Right ventricle myocardium superior (tissue), 1 donor: ENCODE measurements at regions not wholly inside any gene's neighbourhood (a gene's known extent, or its start where the extent isn't known, plus 50 kb on each side); places are given as distances from the start of the nearest gene placed in this dataset.

Source experiments
- ATAC-seq: fragments of 200-7000 bp; cut with Tn5 transposase; one replicate; pipeline ENCODE4 v1.9.1; 2020; ENCODE audit warnings: mild to moderate bottlenecking; ENCODE audit not compliant: poor library complexity
- DNase-seq: peaks from one replicate; pipeline ENCODE4 v3.0.0-alpha.2; 2020
- intact Hi-C: fragments of 100-400 bp; cut with DNase I; formaldehyde crosslinking; loops from one replicate; pipeline ENCODE4 v1.11.2; 2022
- donor health status: DM: no; HTN: yes; CAD: no; lungs with severe emphysema.

DNA sequence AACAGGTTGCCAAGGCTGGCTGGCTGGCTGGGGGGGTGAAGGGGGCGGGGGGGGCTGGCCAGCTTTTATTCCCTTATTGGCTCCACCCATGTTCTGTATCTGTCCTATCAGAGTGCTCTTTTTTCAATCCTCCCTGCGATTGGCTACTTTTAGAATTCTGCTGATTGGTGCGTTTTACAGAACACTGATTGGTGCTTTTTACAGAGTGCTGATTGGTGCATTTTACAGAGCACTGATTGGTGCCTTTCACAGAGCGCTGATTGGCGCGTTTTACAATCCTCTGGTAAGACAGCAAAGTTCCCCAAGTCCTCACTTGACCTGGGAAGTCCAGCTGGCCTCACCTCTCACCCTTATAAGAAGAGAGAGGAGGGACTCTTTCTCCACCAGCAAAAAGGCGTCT is 175.9 kb downstream of the ERCC6L2 start:
- DNase-seq (no peak), ATAC-seq (no peak)
- intact Hi-C loops: no loop called here

DNA sequence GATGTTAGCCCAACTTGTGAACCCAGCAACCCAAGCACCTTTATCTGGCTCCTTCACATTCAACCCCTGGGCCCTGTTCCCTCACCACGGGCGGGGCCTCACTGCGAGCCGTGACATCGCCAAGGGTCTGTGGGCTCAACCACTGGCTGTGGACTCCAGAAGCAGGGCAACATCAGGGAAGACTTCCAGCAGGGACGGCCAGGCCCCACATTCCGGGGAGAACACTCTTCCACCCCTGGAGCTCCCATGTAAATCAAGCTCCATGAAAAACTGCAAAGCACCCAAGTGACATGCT is 175.3 kb downstream of the ERCC6L2 start:
- intact Hi-C loops: no loop called here
- DNase-seq (no peak), ATAC-seq (no peak)

DNA sequence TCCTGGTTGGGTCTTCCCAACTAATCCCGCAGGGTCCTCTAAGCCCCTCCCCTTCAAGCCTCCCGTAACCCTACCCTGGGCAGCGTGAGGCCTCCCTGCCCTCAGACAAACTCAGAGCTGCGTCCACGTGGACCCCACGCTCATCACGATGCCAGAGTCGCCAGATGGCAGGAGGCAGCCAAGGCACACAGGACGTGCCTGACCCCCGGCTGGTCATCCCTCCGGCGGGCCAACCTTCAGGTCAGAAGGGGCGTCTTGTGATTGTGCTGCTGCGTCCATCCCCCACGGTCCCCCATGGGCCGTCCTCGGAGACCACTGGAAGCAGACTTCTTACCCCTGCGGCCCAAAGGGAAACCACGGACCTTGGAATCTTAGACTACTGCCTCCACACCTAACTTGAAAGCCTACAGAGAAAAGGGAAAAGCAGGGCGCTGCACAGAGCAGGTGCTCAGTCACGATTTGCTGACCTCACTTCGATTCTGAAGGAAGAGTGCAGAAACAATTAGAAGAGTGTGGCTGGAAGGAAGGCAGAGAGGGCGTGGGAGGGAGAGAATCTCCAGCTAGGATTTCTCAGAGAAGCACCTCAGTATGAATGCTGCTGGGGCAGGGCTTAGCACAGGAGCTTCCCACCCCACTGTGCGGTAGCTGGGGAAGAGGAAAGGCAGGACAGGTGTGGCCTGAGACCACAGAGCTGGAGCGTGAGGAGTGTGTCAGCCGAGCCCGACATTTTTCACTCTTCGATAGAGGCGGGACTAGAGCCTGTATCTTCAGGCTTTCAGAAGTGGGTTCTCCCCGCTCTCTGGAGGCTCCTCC is 174.8 kb downstream of the ERCC6L2 start:
- ATAC-seq (no peak), DNase-seq (no peak)
- intact Hi-C loops: no loop called here

DNA sequence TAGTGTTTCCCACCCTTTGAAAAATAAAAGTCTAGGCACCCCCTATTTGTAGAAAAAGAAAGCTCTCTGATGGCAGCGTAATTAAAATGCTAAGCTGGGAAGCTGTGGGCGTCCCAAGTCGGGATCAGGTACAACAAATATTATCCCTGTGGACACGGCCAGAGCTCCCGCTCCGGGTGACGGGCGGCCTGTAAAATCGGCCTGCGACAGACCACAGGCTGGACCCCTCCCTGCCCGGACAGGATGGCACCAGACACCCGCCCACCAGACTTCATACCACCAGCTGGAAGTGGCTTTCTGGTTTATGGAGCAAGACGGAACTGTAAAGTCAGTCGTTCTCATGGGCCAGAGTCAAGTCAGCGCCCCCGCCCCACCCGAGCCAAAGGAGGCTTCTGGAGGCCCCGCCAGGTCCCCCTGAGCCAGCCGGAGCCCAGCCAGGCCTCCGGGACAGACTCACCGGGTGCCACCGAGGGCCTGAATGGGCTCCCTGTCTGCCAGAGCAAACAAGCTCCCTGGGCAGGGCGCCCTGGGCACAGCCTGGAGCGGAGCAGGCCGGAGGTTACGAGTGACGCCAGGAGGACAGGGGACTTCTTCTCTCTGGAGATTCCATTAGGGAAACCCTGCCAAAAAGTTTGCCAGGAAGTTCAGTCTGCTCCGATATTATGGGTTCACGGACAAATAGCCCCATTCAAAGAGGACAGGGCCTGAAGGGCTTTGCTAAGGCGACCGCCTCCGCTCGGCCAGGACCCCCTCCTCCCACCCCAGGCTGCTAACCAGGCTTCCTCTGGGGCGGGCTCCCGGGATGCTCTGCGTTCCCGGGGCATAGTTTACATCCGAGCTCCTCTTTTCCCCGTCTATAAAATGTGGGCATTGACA is 173.7 kb downstream of the ERCC6L2 start:
- intact Hi-C loops: no loop called here
- peak; percentile 67 for DNase-seq
- peak; percentile 68 for ATAC-seq

DNA sequence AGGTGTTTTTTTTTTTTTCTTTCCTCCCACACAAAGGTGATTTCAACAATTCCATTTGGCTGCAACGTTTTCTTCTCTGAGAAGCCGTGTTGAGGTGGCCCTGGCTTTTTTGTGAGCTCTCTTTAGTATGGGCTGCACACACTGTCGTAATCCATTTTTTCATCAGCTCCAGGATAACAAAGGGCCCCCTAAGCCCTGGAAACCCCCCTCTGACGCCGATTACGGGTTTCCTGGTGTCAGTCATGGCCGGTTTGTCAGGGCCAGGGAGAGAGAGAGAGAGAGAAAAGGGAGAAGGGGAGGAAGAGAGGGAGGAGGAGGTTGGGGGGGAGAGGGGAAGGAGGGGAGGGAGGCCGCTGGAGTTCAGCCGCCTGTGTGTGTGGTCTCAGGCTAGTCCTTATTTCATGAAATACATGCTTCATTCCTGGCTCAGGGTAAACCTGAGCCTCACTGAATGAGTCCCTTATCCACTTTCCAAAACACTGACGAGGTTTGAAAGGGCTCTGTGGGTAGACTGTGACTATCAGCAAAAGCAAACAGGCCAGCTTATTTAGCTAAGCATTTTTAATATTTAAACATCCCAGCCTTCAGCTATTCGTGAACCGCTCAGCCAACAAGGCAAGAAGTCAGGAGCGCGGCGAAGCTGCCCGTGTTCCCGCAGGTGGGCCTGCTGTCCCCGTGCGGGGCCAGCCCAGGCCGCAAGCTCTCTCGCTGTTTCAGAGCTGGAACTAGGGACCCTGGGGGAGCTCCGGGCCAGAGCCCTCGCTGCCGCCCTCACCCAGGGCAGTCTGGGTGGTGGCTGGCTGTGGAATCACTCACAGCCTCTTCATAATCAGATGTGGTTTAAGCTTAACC is 172.8 kb downstream of the ERCC6L2 start:
- ATAC-seq (peak; percentile 30), DNase-seq (no peak)
- intact Hi-C loops: no loop called here

DNA sequence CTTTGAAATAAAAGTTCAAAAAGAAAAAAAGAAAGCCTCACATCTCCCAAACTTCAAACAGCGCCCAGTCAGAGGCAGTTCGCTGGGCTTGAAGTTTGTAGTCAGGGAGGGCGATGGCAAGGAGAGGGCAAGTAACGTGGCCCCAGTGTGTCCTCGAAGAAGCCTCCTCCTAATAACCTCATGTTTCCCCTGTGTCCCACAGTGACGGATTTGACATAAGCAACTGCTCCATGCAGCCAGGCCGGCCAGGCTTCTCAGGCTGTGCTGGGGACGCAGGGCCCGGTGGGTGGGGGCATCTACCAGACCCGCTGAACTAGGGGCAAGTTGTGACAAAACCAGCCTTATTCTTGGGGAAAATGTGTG is 172.2 kb downstream of the ERCC6L2 start:
- ATAC-seq: no peak
- DNase-seq: no peak
- intact Hi-C loops: no loop called here

DNA sequence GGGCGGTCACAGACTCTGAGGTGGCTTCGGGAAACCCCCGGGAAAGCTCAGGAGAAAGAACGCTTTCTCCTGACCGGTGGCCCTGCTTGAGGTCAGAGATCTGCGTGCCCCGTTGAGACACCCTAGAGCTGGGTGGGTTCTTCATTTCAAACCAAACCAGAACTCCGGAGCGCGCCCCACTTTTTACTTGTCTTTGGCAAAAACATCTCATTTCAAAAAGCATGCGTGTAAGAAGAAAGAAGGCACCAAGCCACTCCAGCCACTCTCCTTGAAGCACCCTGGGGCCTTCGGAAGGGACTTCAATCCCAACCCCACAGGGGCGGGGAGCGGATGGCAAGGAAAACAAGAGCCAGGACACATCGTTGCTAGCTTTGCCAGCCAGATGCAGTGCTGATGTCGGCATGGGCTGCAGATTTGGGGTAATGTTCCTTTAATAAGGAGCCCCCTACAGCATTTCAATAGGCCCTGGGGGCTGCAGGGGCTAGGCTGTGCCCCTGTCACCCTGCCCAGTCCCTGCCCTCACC is 171.7 kb downstream of the ERCC6L2 start:
- no peak for DNase-seq
- no peak for ATAC-seq
- intact Hi-C loops: no loop called here

DNA sequence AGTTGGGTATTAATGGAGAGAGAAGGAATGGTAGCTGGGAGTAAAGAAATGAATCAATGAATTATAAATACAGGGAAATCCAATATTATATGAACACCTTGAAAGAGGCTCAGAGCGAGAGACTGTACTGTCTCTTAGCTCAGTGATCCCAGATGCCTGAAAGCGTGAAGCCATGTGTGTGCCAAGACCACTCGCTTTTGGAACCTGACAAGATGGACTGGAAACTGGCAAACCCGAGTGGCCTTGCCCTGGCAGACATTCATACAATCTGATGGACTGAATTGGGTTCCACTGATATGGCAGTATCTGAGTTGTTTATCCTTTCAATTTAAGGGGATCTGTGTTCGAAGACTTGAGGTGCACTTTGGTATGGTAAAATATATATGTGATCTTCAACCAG is 170.3 kb downstream of the ERCC6L2 start:
- intact Hi-C loops: no loop called here
- DNase-seq: no peak
- ATAC-seq: no peak

DNA sequence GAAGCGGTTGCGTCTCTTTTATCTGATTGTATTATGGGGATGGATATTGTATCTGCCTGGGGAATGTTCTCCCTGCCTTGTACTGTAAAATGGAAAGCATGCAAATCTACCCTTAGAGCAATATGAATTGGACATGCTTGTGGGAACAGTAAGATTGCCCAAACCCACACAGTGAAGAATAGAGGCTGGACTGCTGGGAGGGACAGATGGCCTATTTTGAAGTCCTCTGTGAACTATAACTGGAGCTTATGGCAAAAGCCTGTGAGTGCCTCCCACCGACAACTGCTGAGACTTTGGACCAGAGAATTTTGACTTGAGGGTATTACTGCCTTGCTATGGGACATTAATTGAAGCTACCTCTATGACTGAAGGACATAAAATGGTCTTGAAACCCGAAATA is 168.9 kb downstream of the ERCC6L2 start:
- no peak for DNase-seq
- intact Hi-C loops: no loop called here
- no peak for ATAC-seq

DNA sequence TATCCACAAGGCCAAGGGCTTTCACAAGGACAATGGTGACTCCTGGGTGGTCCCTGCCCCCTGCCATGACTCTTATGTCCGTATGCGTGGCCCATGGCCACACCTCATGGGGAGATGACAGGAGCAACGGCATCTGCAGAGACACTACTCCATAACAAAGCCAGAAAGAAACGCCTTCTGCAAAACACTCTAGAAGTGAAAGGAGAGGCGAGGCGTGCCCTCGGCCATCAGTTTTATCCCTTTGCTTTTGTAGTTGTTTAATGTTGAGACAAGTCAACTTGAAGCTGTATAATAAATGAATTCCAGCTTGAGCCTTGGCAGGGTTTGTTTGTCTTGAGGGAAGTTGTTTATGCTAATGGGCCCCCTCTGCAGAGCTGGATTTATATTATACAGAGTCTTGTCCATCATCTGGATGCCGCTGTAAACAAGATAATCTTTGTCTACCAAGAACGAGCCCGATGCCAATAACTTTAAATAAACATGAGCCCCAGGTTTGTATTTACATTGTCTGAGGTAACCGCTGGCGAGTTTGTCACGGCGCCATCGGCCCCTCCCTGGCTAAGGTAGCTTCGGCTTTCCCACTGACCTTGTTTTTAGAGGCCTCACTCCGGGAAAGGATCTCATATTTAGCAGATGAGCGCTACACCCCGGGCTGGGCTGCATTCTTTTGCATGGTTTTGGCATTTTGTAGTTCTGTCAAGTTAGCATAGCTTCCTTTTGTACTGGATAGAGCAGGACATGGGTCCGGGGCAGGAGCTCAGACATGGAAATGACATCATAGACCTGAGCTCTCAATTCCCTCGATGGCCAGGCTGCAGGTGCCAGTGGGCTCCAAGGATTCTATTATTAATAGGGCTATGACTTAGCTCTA is 165.3 kb downstream of the ERCC6L2 start:
- intact Hi-C loops: no loop called here
- DNase-seq: peak; percentile 17

DNA sequence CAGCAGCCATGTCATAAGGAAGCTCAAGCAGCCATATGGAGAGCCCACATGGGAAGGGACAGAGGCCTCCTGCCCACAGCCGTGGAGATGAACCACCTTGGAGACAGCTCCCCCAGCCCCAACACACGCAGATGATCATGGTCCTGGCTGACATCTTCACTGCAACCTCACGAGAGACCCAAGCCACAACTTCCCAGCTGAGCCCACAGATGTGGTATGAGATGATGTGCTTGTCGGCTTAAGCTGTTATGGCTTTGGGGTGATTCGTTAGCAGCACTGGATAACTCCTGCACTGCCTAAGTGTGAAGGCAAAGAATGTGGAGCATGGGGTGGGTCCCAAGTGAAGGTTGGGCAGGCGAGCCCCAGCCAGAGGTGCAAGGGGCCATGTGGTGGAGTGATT is 163.4 kb downstream of the ERCC6L2 start:
- intact Hi-C loops: no loop called here
- ATAC-seq (no peak), DNase-seq (peak; percentile 14)

More for the DNA sequence above, 165.3 kb downstream of the ERCC6L2 start:
- ATAC-seq: no peak

DNA sequence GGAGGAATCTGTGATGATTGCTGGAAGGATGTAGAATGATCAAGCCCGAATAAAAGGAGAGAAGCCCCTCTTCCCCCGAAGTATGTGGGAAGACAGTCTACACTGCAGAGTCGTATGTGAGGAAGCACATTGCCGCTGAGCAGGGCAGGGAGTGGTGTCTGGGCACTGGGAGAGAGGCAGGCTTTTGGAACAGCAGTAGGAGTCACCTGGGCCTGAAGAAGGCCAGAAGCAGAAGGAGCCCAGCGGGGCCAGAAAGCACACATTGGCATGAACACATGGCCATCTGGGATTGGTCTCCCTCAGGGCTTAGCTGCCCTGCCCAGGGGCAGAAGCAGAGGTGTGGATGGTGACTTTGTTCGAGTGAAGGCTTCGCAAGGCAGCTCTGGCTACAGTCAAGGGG is 162.8 kb downstream of the ERCC6L2 start:
- no peak for ATAC-seq
- peak; percentile 13 for DNase-seq
- intact Hi-C loops: no loop called here

DNA sequence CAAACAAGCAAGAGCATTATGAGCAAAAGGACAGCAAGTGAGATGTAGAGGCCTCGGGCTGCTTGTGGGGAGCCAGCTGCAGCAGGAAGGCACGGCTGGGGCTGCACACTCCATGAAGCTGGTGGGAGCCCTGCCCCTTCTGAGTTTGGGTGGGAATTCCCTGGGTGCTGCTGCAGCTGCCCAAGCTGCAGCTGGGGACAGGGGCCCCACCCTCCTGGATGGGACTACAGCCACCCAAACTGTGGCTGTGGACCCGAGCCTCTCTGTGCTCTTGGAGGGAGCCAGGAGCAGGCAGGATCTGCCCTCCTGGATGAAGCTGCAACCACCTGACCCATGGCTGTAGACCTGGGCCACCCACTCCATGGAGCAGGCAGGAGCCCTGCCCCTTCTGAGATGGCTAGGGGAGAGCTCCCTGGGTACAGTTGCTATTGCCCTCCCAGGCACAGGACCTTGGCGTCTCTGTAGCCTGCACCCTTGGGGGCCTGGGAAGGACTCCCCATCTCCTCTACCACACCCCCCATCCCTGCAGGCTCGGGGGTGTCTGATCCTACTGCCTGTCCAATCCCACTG is 159.1 kb downstream of the ERCC6L2 start:
- DNase-seq (no peak), ATAC-seq (no peak)
- intact Hi-C loops: no loop called here

DNA sequence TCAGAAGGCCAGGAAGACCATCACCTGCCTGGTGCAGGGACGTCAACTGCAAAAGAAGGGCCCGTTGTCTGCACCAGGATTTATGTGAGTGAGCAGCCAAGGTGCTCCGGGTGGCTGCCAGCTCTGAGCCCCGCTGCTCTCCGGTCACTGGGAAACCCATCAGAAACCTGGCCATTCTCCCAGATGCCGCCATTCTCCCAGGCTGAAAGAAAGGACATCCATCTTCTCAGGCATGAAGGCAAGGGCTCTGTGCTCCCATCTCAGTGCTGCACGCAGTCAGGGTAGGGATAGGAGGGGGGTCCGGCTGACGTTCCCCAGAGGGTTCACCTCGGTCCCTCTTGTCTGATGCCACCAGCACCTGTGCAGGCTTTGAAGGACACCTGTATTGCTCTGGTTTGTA is 158.4 kb downstream of the ERCC6L2 start:
- intact Hi-C loops: no loop called here
- ATAC-seq: no peak

DNA sequence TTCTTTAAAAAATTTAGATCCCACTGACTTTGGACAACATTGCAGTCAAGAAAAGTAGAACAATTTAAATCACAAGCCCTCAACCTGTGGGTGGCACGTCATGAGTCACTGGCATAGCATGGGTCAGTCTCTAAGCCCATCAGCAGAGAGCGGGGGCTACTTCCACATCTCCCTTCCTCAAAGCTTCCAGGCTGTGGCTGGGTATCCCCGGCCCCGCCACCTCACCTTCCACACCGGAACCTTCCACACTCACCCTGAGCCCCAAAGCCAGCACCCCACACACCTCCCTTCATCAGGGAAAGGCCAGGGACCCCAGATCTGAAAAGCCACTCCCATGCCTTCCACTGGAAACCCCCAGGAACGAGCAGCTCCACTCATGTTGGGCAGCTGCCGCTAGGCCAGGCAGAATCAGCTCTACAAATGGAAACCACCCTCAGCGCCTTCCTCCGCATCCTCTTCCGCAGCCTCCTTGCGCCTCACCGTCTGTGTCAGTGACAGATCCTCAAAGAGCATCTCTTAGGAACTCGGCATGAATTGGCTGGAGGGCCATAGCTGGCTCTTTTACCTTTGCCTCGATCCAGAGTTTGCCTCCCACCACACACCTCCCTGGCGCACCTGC is 156.5 kb downstream of the ERCC6L2 start:
- DNase-seq (no peak), ATAC-seq (no peak)
- intact Hi-C loops: no loop called here

More for the DNA sequence above, 158.4 kb downstream of the ERCC6L2 start:
- no peak for DNase-seq

DNA sequence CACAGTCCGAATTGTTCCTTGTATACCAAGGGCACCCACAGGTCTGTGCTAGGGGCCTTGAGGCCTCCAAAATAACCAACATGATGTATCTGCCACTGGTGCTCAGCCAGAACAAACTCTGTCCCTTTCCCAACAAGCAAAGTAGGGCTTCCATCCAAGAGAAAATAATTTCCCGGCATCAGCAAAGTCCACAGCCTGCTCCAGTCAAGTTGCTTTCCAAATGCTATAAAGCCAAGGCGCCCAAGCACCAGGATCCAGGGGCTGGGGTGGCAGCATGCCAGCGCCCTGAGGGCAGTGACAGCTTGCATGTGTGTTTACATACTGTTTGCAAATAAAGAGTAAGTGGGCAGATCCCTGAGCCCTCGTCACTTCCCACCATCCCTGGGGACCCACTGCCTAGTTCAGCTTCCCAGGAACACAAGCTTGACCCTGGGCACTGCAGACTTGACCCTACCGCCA is 155.9 kb downstream of the ERCC6L2 start:
- ATAC-seq (peak; percentile 59), DNase-seq (peak; percentile 70)
- intact Hi-C loops: no loop called here

DNA sequence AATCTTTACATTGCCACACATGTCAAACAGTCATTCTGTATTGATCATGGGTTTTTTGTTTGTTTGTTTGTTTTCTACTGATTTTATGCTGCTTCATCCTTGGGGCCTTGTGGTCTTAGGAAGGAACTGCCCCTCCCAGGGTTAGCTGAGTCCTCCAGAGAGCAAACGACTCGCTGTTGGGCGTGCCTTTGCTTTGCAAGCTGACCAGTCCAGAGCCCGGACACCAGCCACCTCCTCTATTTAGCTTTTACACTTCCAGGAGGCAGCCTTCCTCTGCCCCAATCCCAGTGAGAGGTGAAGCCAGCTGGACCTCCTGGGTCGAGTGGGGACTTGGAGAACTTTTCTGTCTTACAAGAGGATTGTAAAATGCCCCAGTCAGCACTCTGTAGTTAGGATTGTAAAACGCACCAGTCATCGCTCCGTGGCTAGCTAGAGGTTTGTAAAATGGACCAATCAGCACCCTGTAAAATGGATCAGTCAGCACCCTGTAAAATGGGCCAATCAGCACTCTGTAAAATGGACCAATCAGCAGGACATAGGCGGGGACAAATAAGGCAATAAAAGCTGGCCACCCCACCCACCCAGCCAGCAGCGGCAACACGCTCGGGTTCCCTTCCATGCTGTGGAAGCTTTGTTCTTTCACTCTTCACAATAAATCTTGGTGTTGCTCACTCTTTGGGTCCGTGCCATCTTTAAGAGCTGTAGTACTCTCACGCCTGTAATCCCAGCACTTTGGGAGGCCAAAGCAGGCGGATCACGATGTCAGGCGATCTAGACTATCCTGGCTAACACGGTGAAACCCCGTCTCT is 154.4 kb downstream of the ERCC6L2 start:
- DNase-seq: no peak
- intact Hi-C loops: no loop called here
- ATAC-seq: no peak
